ENCODE measurements at regions not wholly inside any gene's neighbourhood (a gene's known extent, or its start where the extent isn't known, plus 50 kb on each side); places are given as distances from the start of the nearest gene placed in this dataset.
"Not testable (repeated sequence)": the region's sequence is repeated elsewhere in the genome, so short reads cannot be mapped to it uniquely, and the experiment has no call there.

GRCh38 chrX:113473418-113473817 is 632.8 kb upstream of the AMOT start:
- no peak for FAIRE-seq

- FAIRE-seq: not testable (repeated sequence)
Measured at GRCh38 chrX:113473015-113473414, 632.4 kb upstream of the AMOT start.

GRCh38 chrX:113470166-113470565 is 629.5 kb upstream of the AMOT start:
- no peak for FAIRE-seq

- no peak for FAIRE-seq
Measured at GRCh38 chrX:113457719-113458118, 617.1 kb upstream of the AMOT start.

GRCh38 chrX:113455582-113455981 is 615.0 kb upstream of the AMOT start:
- FAIRE-seq: no peak

GRCh38 chrX:113429011-113429410 is 588.4 kb upstream of the AMOT start:
- no peak for FAIRE-seq

- no peak for FAIRE-seq
Measured at GRCh38 chrX:113422323-113422722, 581.7 kb upstream of the AMOT start.

- FAIRE-seq: no peak
Measured at GRCh38 chrX:113421432-113421831, 580.8 kb upstream of the AMOT start.

GRCh38 chrX:113412106-113412505 is 571.5 kb upstream of the AMOT start:
- no peak for FAIRE-seq

GRCh38 chrX:113408843-113409242 is 568.2 kb upstream of the AMOT start:
- no peak for FAIRE-seq

- no peak for FAIRE-seq
Measured at GRCh38 chrX:113400193-113400704, 559.6 kb upstream of the AMOT start.

- no peak for FAIRE-seq
Measured at GRCh38 chrX:113399506-113400192, 559.0 kb upstream of the AMOT start.

GRCh38 chrX:113392355-113392754 is 551.7 kb upstream of the AMOT start:
- FAIRE-seq: no peak

- no peak for FAIRE-seq
Measured at GRCh38 chrX:113391875-113392274, 551.2 kb upstream of the AMOT start.

GRCh38 chrX:113390531-113390930 is 549.9 kb upstream of the AMOT start:
- FAIRE-seq: no peak

GRCh38 chrX:113389846-113390245 is 549.2 kb upstream of the AMOT start:
- FAIRE-seq: no peak

GRCh38 chrX:113384628-113385027 is 544.0 kb upstream of the AMOT start:
- FAIRE-seq: no peak

GRCh38 chrX:113373421-113373820 is 532.8 kb upstream of the AMOT start:
- not testable (repeated sequence) for FAIRE-seq

GRCh38 chrX:113370006-113370405 is 529.4 kb upstream of the AMOT start:
- FAIRE-seq: no peak

- no peak for FAIRE-seq
Measured at GRCh38 chrX:113369056-113369455, 528.4 kb upstream of the AMOT start.

- no peak for FAIRE-seq
Measured at GRCh38 chrX:113353134-113353533, 512.5 kb upstream of the AMOT start.

GRCh38 chrX:113330416-113330815 is 489.8 kb upstream of the AMOT start:
- FAIRE-seq: no peak

- no peak for FAIRE-seq
Measured at GRCh38 chrX:113315927-113316326, 475.3 kb upstream of the AMOT start.

- FAIRE-seq: no peak
Measured at GRCh38 chrX:113305496-113305895, 464.9 kb upstream of the AMOT start.

GRCh38 chrX:113300580-113300979 is 459.9 kb upstream of the AMOT start:
- FAIRE-seq: no peak
